ENCODE measurements at regions not wholly inside any gene's neighbourhood (a gene's known extent, or its start where the extent isn't known, plus 50 kb on each side); places are given as distances from the start of the nearest gene placed in this dataset.

GRCh38 chr21:17389311-17389710, 123.5 kb upstream of the CXADR start:
- Histone ChIP-seq H3K36me3 (ENCODE audit: insufficient read depth, low read length) (no peaks in the 10 kb centered on the region), H3K79me2 (ENCODE audit: insufficient read depth, low read length) (no peaks in the 10 kb centered on the region), H3K4me3 (ENCODE audit: insufficient read depth, low read length) (no peak overlapping the region), H3K27me3 (ENCODE audit: insufficient read depth, low read length) (no peaks in the 10 kb centered on the region), H3K9me3 (ENCODE audit: low read depth, low read length) (no peaks in the 10 kb centered on the region), H3K27ac (ENCODE audit: low read depth, low read length) (no peak overlapping the region), H3K4me1 (ENCODE audit: insufficient read depth, low read length) (no peaks in the 10 kb centered on the region), H4K20me1 (ENCODE audit: insufficient read depth, low read length) (no peaks in the 10 kb centered on the region), H3K4me2 (ENCODE audit: insufficient read depth, low read length) (no peak overlapping the region), H2AFZ (ENCODE audit: low read length) (no peak overlapping the region)
- no peak for DNase-seq (ENCODE audit: insufficient read length, low spot score, missing footprints)
- TF ChIP-seq CTCF (IDR thresholded peaks at IDR 0.05; ENCODE audit: extremely low read depth, low read depth, low read length): no peak

GRCh38 chr21:17390569-17390968, 122.3 kb upstream of the CXADR start:
- no peaks in the 10 kb centered on the region for H3K27me3 ChIP-seq (ENCODE audit: insufficient read depth, low read length)
- H3K4me3 ChIP-seq (ENCODE audit: insufficient read depth, low read length): no peak overlapping the region
- H4K20me1 ChIP-seq (ENCODE audit: insufficient read depth, low read length): no peaks in the 10 kb centered on the region
- no peaks in the 10 kb centered on the region for H3K9me3 ChIP-seq (ENCODE audit: low read depth, low read length)
- TF ChIP-seq CTCF (IDR thresholded peaks at IDR 0.05; ENCODE audit: extremely low read depth, low read depth, low read length): no peak
- H3K4me1 ChIP-seq (ENCODE audit: insufficient read depth, low read length): no peaks in the 10 kb centered on the region
- no peaks in the 10 kb centered on the region for H3K79me2 ChIP-seq (ENCODE audit: insufficient read depth, low read length)
- H3K27ac ChIP-seq (ENCODE audit: low read depth, low read length): no peak overlapping the region
- H3K36me3 ChIP-seq (ENCODE audit: insufficient read depth, low read length): no peaks in the 10 kb centered on the region
- no peak overlapping the region for H3K4me2 ChIP-seq (ENCODE audit: insufficient read depth, low read length)
- DNase-seq (ENCODE audit: insufficient read length, low spot score, missing footprints): no peak
- no peak overlapping the region for H2AFZ ChIP-seq (ENCODE audit: low read length)

GRCh38 chr21:17391811-17392340, 121.0 kb upstream of the CXADR start:
- no peaks in the 10 kb centered on the region for H4K20me1 ChIP-seq (ENCODE audit: insufficient read depth, low read length)
- H3K79me2 ChIP-seq (ENCODE audit: insufficient read depth, low read length): no peaks in the 10 kb centered on the region
- DNase-seq (ENCODE audit: insufficient read length, low spot score, missing footprints): no peak
- TF ChIP-seq CTCF (IDR thresholded peaks at IDR 0.05; ENCODE audit: extremely low read depth, low read depth, low read length): no peak
- no peaks in the 10 kb centered on the region for H3K4me1 ChIP-seq (ENCODE audit: insufficient read depth, low read length)
- H2AFZ ChIP-seq (ENCODE audit: low read length): no peak overlapping the region
- H3K4me2 ChIP-seq (ENCODE audit: insufficient read depth, low read length): no peak overlapping the region
- no peak overlapping the region for H3K4me3 ChIP-seq (ENCODE audit: insufficient read depth, low read length)
- H3K27ac ChIP-seq (ENCODE audit: low read depth, low read length): no peak overlapping the region
- no peaks in the 10 kb centered on the region for H3K27me3 ChIP-seq (ENCODE audit: insufficient read depth, low read length)
- H3K9me3 ChIP-seq (ENCODE audit: low read depth, low read length): no peaks in the 10 kb centered on the region
- no peaks in the 10 kb centered on the region for H3K36me3 ChIP-seq (ENCODE audit: insufficient read depth, low read length)

- Histone ChIP-seq H2AFZ (ENCODE audit: low read length) (no peak overlapping the region), H3K79me2 (ENCODE audit: insufficient read depth, low read length) (no peaks in the 10 kb centered on the region), H3K9me3 (ENCODE audit: low read depth, low read length) (no peaks in the 10 kb centered on the region), H3K27me3 (ENCODE audit: insufficient read depth, low read length) (no peaks in the 10 kb centered on the region), H3K4me1 (ENCODE audit: insufficient read depth, low read length) (no peaks in the 10 kb centered on the region), H3K4me3 (ENCODE audit: insufficient read depth, low read length) (no peak overlapping the region), H3K27ac (ENCODE audit: low read depth, low read length) (no peak overlapping the region), H3K36me3 (ENCODE audit: insufficient read depth, low read length) (no peaks in the 10 kb centered on the region), H4K20me1 (ENCODE audit: insufficient read depth, low read length) (no peaks in the 10 kb centered on the region), H3K4me2 (ENCODE audit: insufficient read depth, low read length) (no peak overlapping the region)
- DNase-seq (ENCODE audit: insufficient read length, low spot score, missing footprints): no peak
- no peak for TF ChIP-seq CTCF (IDR thresholded peaks at IDR 0.05; ENCODE audit: extremely low read depth, low read depth, low read length)
Measured at GRCh38 chr21:17393413-17393812, 119.4 kb upstream of the CXADR start.
